A673 (cell line): ENCODE measurements at regions not wholly inside any gene's neighbourhood (a gene's known extent, or its start where the extent isn't known, plus 50 kb on each side); places are given as distances from the start of the nearest gene placed in this dataset.

Experiments
- BruUV-seq: library from RNA; stranded (reverse); fragments of 400-500 nt; replicated peaks from 2 replicates; lab custom pipeline; 2021; lab: Mats Ljungman, UMichigan
- CTCF ChIA-PET: fragments of 300-600 bp; sonication (Branson Sonifier 250); formaldehyde crosslinking; loops from one replicate; lab custom pipeline; 2022; ENCODE audit warnings: antibody characterized with exemption; lab: Charles Lee
- POLR2A ChIA-PET: fragments of 300-600 bp; sonication (Branson Sonifier 250); formaldehyde crosslinking; loops from one replicate; lab custom pipeline; 2022; ENCODE audit warnings: antibody characterized with exemption; ENCODE audit not compliant: low non-redundant PET; lab: Charles Lee
- DNase-seq: peaks from one replicate; pipeline ENCODE4 v3.0.0-alpha.2; 2015; ENCODE audit warnings: low spot score
- H3K27ac ChIP-seq: fragments of 200-600 bp; sonication (generic); 2 replicates; pipeline ENCODE4 v1.5.1; 2016; ENCODE audit warnings: mixed run types, low read depth, mild to moderate bottlenecking, mixed read lengths, antibody characterized with exemption, low read length; ENCODE audit not compliant: poor library complexity, severe bottlenecking
- H3K27me3 ChIP-seq: fragments of 200-600 bp; sonication (generic); replicated peaks from 2 replicates; pipeline ENCODE4 v1.6.1; 2017; ENCODE audit warnings: mixed run types, low read depth, mild to moderate bottlenecking, mixed read lengths, antibody characterized with exemption, low read length; ENCODE audit not compliant: insufficient read depth, poor library complexity
- H3K36me3 ChIP-seq: fragments of 200-600 bp; sonication (generic); 2 replicates; pipeline ENCODE4 v1.6.1; 2016; ENCODE audit warnings: mixed run types, mild to moderate bottlenecking, mixed read lengths, antibody characterized with exemption, low read length; ENCODE audit not compliant: insufficient read depth, poor library complexity, severe bottlenecking
- H3K4me1 ChIP-seq: fragments of 200-600 bp; sonication (generic); 2 replicates; pipeline ENCODE4 v1.6.1; 2017; ENCODE audit warnings: mixed run types, mild to moderate bottlenecking, mixed read lengths, antibody characterized with exemption, low read length; ENCODE audit not compliant: insufficient read depth, poor library complexity, severe bottlenecking
- H3K4me3 ChIP-seq: fragments of 200-600 bp; sonication (generic); 2 replicates; pipeline ENCODE4 v1.5.1; 2016; ENCODE audit warnings: low read depth, mixed run types, mild to moderate bottlenecking, mixed read lengths, low read length; ENCODE audit not compliant: poor library complexity, severe bottlenecking
- H3K9me3 ChIP-seq: fragments of 200-600 bp; sonication (generic); 2 replicates; pipeline ENCODE4 v1.6.1; 2016; ENCODE audit warnings: mixed run types, low read depth, mild to moderate bottlenecking, mixed read lengths, antibody characterized with exemption, low read length; ENCODE audit not compliant: poor library complexity, severe bottlenecking
- EZH2 ChIP-seq: fragments of 200-600 bp; sonication (generic); IDR thresholded peaks from 2 replicates; pipeline ENCODE4 v1.6.1; 2017; ENCODE audit warnings: borderline replicate concordance, low read depth, mild to moderate bottlenecking, mixed read lengths, antibody characterized with exemption, low read length; ENCODE audit not compliant: poor library complexity, severe bottlenecking
- intact Hi-C: fragments of 100-400 bp; cut with micrococcal nuclease; formaldehyde crosslinking; loops from one replicate; pipeline ENCODE4 v1.10.0; 2022; ENCODE audit not compliant: unreplicated experiment
- TF ChIP-seq, protein P1 (sequence below): fragments of 300-800, 200-600 bp; sonication (generic); conservative IDR thresholded peaks from 2 replicates; pipeline ENCODE4 v1.5.1; 2017; ENCODE audit warnings: low read depth, mild to moderate bottlenecking, antibody characterized with exemption, low read length, moderate library complexity, mixed read lengths

DNA sequence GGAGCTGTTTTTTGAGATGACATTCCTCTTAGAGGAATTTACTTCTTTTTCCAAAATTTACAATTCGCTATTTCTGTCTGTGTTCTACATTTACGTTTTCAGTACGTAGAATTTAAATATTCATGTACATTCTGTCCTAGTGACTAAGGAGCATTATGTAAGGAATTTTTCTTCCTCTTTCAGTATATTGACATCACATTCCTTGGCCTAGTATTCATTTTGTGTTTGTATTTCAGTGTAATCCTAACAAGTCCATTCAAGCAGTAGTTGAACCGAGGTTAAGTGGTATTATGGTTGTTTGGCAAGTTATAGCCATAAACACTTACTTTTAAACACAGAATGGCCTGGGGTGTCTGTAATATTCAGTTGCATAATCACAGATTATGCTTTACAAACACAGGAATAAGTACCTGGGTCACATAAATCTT is 465.2 kb downstream of the PCNX1 start:
- Histone ChIP-seq H3K4me3 (peak overlapping the region; percentile 4), H3K27me3 (no peaks in the 10 kb centered on the region), H3K36me3 (no peaks in the 10 kb centered on the region), H3K27ac (peak overlapping the region; percentile 59), H3K4me1 (peaks cover 11% of the 10 kb centered on the region), H3K9me3 (peaks cover 4% of the 10 kb centered on the region)
- peak; percentile 58 for DNase-seq
- ChIA-PET CTCF (interaction anchor here (0.5 kb wide), 1 partner anchor 272 kb away, joined by 3 read pairs; no protein-coding TSS in a partner anchor), POLR2A (no interaction called here)
- intact Hi-C loops, result no loop called here
- TF ChIP-seq EZH2, result no peak
- TF ChIP-seq, protein P1, sequence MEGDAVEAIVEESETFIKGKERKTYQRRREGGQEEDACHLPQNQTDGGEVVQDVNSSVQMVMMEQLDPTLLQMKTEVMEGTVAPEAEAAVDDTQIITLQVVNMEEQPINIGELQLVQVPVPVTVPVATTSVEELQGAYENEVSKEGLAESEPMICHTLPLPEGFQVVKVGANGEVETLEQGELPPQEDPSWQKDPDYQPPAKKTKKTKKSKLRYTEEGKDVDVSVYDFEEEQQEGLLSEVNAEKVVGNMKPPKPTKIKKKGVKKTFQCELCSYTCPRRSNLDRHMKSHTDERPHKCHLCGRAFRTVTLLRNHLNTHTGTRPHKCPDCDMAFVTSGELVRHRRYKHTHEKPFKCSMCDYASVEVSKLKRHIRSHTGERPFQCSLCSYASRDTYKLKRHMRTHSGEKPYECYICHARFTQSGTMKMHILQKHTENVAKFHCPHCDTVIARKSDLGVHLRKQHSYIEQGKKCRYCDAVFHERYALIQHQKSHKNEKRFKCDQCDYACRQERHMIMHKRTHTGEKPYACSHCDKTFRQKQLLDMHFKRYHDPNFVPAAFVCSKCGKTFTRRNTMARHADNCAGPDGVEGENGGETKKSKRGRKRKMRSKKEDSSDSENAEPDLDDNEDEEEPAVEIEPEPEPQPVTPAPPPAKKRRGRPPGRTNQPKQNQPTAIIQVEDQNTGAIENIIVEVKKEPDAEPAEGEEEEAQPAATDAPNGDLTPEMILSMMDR, result no peak
- BruUV-seq, result no TSS peak

DNA sequence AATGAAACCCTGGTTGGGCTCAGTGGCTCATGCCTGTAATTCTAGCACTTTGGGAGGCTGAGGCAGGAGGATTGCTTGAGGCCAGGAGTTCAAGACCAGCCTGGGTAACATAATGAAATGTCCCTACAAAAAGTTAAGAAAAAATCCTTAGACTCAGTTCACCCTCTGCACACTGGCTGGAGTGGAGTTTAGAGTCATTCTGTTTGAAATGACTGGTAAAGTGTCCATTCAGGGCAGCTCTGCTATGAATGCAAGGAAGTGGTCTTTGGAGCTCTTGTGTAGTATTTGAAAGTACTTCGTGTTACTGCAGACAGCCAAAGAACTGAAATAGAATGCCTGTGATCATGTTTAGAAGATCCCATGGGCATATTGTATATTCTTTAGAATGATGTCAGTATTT is 466.5 kb downstream of the PCNX1 start:
- H3K36me3 ChIP-seq, result no peaks in the 10 kb centered on the region
- BruUV-seq, result no TSS peak

DNA sequence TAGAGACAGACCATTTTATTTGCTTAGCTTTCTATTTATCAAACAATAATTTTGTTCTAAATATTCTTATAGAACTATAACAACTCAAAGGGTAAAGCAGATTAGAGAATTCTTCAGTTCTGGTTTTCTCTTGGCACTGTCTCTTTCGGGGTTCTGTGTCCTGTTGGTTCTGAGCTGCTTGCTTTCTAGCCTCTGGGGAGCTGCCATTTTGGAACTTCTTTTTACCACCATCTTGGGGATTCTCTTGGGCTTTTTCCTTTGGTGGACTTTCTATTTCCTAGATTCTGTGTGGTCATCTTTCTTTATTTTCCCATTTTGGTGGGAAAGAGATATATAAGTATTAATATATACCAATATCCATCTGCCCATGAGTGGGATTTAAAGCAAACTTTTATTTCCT is 467.7 kb downstream of the PCNX1 start:
- no peak overlapping the region for H3K27ac ChIP-seq
- POLR2A ChIA-PET, result no interaction called here
- no TSS peak for BruUV-seq
- H3K27me3 ChIP-seq, result no peaks in the 10 kb centered on the region
- intact Hi-C loops, result no loop called here
- DNase-seq, result no peak
- H3K9me3 ChIP-seq, result peaks cover 4% of the 10 kb centered on the region
- H3K4me1 ChIP-seq, result peaks cover 17% of the 10 kb centered on the region
- no peak overlapping the region for H3K4me3 ChIP-seq
- no peaks in the 10 kb centered on the region for H3K36me3 ChIP-seq
- CTCF ChIA-PET, result no interaction called here
- TF ChIP-seq, protein P1, result no peak
- TF ChIP-seq EZH2, result no peak

More for the DNA sequence above, 466.5 kb downstream of the PCNX1 start:
- CTCF ChIA-PET, result no interaction called here
- TF ChIP-seq EZH2, result no peak
- TF ChIP-seq, protein P1, result no peak
- Histone ChIP-seq H3K27me3 (no peaks in the 10 kb centered on the region), H3K4me3 (no peak overlapping the region), H3K4me1 (peaks cover 17% of the 10 kb centered on the region), H3K9me3 (peaks cover 4% of the 10 kb centered on the region), H3K27ac (peak overlapping the region; percentile 5)
- POLR2A ChIA-PET, result no interaction called here
- intact Hi-C loops, result no loop called here
- no peak for DNase-seq
